ENCODE measurements at regions not wholly inside any gene's neighbourhood (a gene's known extent, or its start where the extent isn't known, plus 50 kb on each side); places are given as distances from the start of the nearest gene placed in this dataset.

DNA sequence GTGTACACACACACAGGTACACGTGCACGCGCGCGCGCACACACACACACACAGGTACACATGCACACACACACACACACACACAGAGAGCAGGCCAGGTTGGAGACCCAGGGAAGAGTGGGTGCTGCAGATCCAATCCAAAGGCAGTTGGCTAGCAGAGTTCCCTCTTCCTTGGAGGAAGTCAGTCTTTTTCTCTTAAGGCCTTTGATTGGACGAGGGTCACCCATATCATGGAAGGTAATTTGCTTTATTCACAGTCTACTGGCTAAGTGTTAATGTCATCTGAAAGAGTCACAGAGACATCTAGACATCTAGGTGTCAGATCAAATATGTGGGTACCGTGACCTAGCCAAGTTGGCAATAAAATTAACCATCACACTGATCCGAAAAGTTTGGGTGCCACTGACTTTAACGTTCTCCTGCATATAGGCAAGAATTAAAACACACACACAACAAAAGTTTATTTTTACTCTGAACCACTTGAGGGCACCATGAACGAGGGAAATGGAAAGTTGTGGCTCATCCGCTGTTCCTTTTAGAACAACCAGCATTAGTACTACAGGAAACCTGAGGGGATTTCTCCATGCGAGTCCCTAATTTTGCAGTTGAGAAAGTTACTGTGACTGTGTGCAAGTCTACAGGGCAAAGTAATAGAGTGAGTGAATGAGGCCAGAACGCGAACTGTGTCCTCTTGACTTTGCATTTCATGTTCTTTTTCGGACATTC is 66.0 kb upstream of the STOX2 start:
- TF ChIP-seq SMC3 (IDR thresholded peaks at IDR 0.05) (0 out of 3 replicates have a peak, but pooled peaks have one; percentile 27), ESRRA (IDR thresholded peaks at IDR 0.05; ENCODE audit: borderline replicate concordance, low read length) (no peak), ATOH8 (CRISPR knock-in tag; IDR thresholded peaks at IDR 0.05; ENCODE audit: low read depth) (no peak), NPAS2 (CRISPR knock-in tag; IDR thresholded peaks at IDR 0.05; ENCODE audit: borderline replicate concordance) (no peak), JUN (IDR thresholded peaks at IDR 0.05) (no peak), RAD21 (conservative IDR thresholded peaks at IDR 0.05 in 1 of 2, IDR thresholded peaks at IDR 0.05 in 1 of 2) (peak; percentile 50 to 58), KDM1A (IDR thresholded peaks at IDR 0.05; ENCODE audit: low read depth) (no peak), MYC (IDR thresholded peaks at IDR 0.05; ENCODE audit: borderline replicate concordance, low read length) (no peak), FOSL2 (IDR thresholded peaks at IDR 0.05) (no peak), FOSL2 (CRISPR knock-in tag; IDR thresholded peaks at IDR 0.05) (no peak), ZC3H11A (IDR thresholded peaks at IDR 0.05) (no peak), EHF (CRISPR knock-in tag; IDR thresholded peaks at IDR 0.05) (no peak), RNF2 (IDR thresholded peaks at IDR 0.05; ENCODE audit: borderline replicate concordance, low read depth) (no peak), EHMT2 (IDR thresholded peaks at IDR 0.05; ENCODE audit: low read depth) (no peak), CHD4 (IDR thresholded peaks at IDR 0.05; ENCODE audit: borderline replicate concordance) (no peak), NR3C1 (IDR thresholded peaks at IDR 0.05) (no peak)
- TF ChIP-seq, protein P1, sequence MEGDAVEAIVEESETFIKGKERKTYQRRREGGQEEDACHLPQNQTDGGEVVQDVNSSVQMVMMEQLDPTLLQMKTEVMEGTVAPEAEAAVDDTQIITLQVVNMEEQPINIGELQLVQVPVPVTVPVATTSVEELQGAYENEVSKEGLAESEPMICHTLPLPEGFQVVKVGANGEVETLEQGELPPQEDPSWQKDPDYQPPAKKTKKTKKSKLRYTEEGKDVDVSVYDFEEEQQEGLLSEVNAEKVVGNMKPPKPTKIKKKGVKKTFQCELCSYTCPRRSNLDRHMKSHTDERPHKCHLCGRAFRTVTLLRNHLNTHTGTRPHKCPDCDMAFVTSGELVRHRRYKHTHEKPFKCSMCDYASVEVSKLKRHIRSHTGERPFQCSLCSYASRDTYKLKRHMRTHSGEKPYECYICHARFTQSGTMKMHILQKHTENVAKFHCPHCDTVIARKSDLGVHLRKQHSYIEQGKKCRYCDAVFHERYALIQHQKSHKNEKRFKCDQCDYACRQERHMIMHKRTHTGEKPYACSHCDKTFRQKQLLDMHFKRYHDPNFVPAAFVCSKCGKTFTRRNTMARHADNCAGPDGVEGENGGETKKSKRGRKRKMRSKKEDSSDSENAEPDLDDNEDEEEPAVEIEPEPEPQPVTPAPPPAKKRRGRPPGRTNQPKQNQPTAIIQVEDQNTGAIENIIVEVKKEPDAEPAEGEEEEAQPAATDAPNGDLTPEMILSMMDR (IDR thresholded peaks at IDR 0.05): peak; percentile 40
- TF ChIP-seq, protein P2, sequence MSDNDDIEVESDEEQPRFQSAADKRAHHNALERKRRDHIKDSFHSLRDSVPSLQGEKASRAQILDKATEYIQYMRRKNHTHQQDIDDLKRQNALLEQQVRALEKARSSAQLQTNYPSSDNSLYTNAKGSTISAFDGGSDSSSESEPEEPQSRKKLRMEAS (IDR thresholded peaks at IDR 0.05): no peak
- WGBS (ENCODE audit: missing lambda C conversion rate): 70% methylated on average over 16 of the region's 16 CpGs
- Histone ChIP-seq H3K27ac (no peak overlapping the region), H3K4me1 (no peaks in the 10 kb centered on the region), H3K4me2 (no peak overlapping the region), H3K9me3 (no peaks in the 10 kb centered on the region), H3K4me3 (no peak overlapping the region)
- FAIRE-seq (no peak), ATAC-seq (peak; percentile 65 to 69; a peak in 3 of 6 replicates), DNase-seq (ENCODE audit: low read depth in 1 of 2, low spot score in 1 of 2) (peak in 1 of 2 experiments; percentile 33)
- ChIA-PET POLR2A (no interaction called here), CTCF (no interaction called here)

DNA sequence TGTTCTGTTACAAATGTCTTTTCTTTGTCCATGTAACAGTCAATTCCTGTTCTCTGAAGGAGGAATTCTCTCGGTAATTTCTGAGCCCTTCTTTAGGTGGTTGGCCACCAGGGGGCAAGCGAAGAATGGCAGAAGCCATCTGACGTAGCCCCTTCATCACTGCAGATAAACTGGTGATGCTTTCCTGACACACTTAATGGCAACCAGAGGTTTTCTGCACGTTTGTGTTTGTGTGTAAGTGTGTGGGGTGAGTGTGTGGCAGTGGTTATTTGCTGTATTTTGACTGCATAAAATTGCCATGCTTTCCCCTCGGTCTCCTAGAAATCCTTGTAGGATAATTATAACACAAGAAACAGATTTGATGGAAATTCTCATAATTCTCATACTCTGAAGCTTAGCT is 64.8 kb upstream of the STOX2 start:
- no peak overlapping the region for H3K4me3 ChIP-seq
- H3K9me3 ChIP-seq: no peaks in the 10 kb centered on the region
- no peak overlapping the region for H3K27ac ChIP-seq
- FAIRE-seq (peak; percentile 90), ATAC-seq (peak; percentile 86 to 90; a peak in 5 of 6 replicates), DNase-seq (ENCODE audit: low read depth in 1 of 2, low spot score in 1 of 2) (peak; percentile 45 to 74)
- H3K4me1 ChIP-seq: no peaks in the 10 kb centered on the region
- ChIA-PET CTCF (interaction anchor here (0.6 to 3.1 kb wide), 27 partner anchors 8 to 451 kb away, joined by 3 to 47 read pairs (median 4); no protein-coding TSS in a partner anchor), POLR2A (no interaction called here)
- WGBS (ENCODE audit: missing lambda C conversion rate): 14% methylated on average over 5 of the region's 5 CpGs
- TF ChIP-seq USF2 (IDR thresholded peaks at IDR 0.05): no peak
- peak; percentile 95 for TF ChIP-seq SMC3 (IDR thresholded peaks at IDR 0.05)
- TF ChIP-seq RAD21 (conservative IDR thresholded peaks at IDR 0.05 in 1 of 2, IDR thresholded peaks at IDR 0.05 in 1 of 2): peak; percentile 94 to 98
- TF ChIP-seq, protein P1 (IDR thresholded peaks at IDR 0.05): peak; percentile 83
- H3K4me2 ChIP-seq: no peak overlapping the region
